IPS-15b (cell line): ENCODE measurements at regions not wholly inside any gene's neighbourhood (a gene's known extent, or its start where the extent isn't known, plus 50 kb on each side); places are given as distances from the start of the nearest gene placed in this dataset.
"Not testable (repeated sequence)": the region's sequence is repeated elsewhere in the genome, so short reads cannot be mapped to it uniquely, and the experiment has no call there.

Source experiments
- H3K27me3 ChIP-seq: one replicate; pipeline ENCODE4 v1.6.1; 2013; ENCODE audit warnings: low read length; ENCODE audit not compliant: control insufficient read depth, insufficient read depth
- H3K36me3 ChIP-seq: one replicate; pipeline ENCODE4 v1.6.1; 2013; ENCODE audit warnings: low read length; ENCODE audit not compliant: control insufficient read depth, insufficient read depth
- H3K4me1 ChIP-seq: one replicate; pipeline ENCODE4 v1.6.1; 2013; ENCODE audit warnings: mild to moderate bottlenecking, low read length; ENCODE audit not compliant: control insufficient read depth, insufficient read depth
- H3K4me3 ChIP-seq: one replicate; pipeline ENCODE4 v1.5.1; 2013; ENCODE audit warnings: low read depth, low read length
- H3K9ac ChIP-seq: one replicate; pipeline ENCODE4 v1.6.1; 2013; ENCODE audit warnings: low read depth, mild to moderate bottlenecking, low read length
- H3K9me3 ChIP-seq: one replicate; pipeline ENCODE4 v1.6.1; 2013; ENCODE audit warnings: mild to moderate bottlenecking, low read length; ENCODE audit not compliant: control insufficient read depth, insufficient read depth

DNA sequence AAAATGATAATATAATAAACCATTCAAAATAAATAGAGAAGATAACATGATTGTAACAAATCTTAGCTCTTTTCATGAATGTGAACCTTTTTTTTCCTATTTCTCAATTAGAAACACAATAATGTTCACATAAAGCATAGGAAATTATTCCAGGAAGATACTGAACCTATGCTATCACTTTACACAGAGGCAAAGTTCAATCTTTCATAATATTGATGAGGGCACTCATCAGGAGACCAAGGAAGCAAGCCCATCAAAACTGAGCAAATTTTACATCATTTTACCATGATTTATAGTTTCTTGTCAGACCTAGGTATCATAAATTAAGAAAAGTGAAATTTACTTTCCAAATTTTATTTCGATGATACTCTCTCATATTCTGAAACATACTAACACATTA lies 938.5 kb downstream of the TBC1D32 start:
- H3K27me3 ChIP-seq, result no peaks in the 10 kb centered on the region
- H3K4me1 ChIP-seq, result no peaks in the 10 kb centered on the region
- H3K9me3 ChIP-seq, result no peaks in the 10 kb centered on the region
- H3K4me3 ChIP-seq, result no peak overlapping the region
- H3K36me3 ChIP-seq, result no peaks in the 10 kb centered on the region
- no peak overlapping the region for H3K9ac ChIP-seq

DNA sequence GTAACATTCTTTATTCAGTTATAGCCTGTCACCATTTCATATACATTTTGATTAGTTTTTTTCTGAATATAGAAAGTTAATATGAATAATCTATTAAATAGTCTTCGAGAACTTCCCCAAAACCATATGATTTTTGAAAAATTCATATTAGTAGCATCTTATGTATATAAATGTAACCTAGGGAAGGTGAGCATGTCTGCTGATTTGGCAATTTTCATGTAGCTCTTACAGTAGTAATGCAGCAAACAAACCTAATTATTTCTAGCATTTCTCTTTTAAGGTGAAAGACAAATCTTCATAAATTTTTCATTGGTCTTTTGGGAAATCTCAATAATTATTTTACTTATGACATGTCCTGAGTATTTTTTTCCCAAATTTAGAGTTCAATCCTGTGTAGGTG lies 939.0 kb downstream of the TBC1D32 start:
- no peak overlapping the region for H3K9ac ChIP-seq
- no peaks in the 10 kb centered on the region for H3K4me1 ChIP-seq
- no peak overlapping the region for H3K4me3 ChIP-seq
- H3K36me3 ChIP-seq, result no peaks in the 10 kb centered on the region
- no peaks in the 10 kb centered on the region for H3K27me3 ChIP-seq
- no peaks in the 10 kb centered on the region for H3K9me3 ChIP-seq

DNA sequence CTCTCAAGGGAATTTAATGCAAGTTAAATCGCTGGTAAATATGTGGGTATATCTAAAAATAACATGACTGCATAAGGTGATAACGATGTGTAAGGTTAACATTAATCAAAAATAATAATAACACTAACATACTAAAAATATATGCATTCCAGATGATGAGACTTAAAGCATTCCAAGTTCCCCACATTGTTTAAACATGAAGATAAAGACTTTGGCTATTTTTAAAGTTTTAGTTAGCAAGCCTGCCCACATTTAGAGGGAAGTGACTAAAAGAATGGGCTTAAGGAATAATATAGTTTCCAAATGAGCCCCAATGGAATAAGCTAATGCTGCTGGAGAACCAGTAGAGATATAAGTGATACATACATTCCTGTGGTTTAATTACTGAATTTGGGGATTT lies 941.3 kb downstream of the TBC1D32 start:
- Histone ChIP-seq H3K9ac (no peak overlapping the region), H3K27me3 (no peaks in the 10 kb centered on the region), H3K36me3 (no peaks in the 10 kb centered on the region), H3K9me3 (no peaks in the 10 kb centered on the region), H3K4me1 (no peaks in the 10 kb centered on the region), H3K4me3 (no peak overlapping the region)

DNA sequence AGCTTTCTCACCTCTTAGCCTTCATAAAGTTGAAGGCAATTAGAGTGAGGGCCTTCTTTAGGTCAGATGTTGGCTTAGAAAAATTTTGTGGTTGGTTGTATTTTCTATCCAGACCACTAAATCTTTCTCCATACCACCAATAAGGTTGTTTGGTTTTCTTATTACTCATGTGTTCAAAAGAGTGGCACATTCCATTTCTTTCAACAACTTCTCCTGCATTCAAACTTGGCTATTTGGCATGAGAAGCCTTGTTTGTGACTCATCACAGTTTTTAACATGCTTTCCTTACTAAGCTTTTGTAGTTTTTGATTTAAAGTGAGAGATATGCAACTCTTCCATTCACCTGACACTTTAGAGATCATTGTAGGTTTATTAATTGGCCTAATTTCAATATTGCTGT lies 949.6 kb downstream of the TBC1D32 start:
- H3K9me3 ChIP-seq, result no peaks in the 10 kb centered on the region
- no peak overlapping the region for H3K9ac ChIP-seq
- H3K27me3 ChIP-seq, result no peaks in the 10 kb centered on the region
- no peaks in the 10 kb centered on the region for H3K4me1 ChIP-seq
- no peak overlapping the region for H3K4me3 ChIP-seq
- H3K36me3 ChIP-seq, result no peaks in the 10 kb centered on the region

DNA sequence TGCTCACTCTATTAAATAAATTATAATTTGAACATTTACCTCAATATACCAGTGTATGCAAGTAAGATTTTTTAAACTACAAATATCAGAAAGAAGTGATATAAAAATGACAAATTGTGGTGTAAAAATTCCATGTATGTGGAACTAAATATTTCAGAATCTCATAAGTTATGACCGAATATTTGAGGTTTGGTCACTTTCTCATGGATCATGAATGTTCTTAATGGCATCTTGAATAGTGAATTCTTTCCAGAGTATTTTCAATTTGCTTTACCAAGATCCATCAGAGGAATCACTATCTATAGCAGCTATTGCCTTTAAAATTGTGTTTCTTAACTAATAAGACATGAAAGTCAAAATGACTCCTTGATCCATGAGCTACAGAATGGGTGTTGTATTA lies 950.6 kb downstream of the TBC1D32 start:
- no peaks in the 10 kb centered on the region for H3K9me3 ChIP-seq
- H3K36me3 ChIP-seq, result no peaks in the 10 kb centered on the region
- H3K9ac ChIP-seq, result no peak overlapping the region
- H3K27me3 ChIP-seq, result no peaks in the 10 kb centered on the region
- no peaks in the 10 kb centered on the region for H3K4me1 ChIP-seq
- H3K4me3 ChIP-seq, result no peak overlapping the region

DNA sequence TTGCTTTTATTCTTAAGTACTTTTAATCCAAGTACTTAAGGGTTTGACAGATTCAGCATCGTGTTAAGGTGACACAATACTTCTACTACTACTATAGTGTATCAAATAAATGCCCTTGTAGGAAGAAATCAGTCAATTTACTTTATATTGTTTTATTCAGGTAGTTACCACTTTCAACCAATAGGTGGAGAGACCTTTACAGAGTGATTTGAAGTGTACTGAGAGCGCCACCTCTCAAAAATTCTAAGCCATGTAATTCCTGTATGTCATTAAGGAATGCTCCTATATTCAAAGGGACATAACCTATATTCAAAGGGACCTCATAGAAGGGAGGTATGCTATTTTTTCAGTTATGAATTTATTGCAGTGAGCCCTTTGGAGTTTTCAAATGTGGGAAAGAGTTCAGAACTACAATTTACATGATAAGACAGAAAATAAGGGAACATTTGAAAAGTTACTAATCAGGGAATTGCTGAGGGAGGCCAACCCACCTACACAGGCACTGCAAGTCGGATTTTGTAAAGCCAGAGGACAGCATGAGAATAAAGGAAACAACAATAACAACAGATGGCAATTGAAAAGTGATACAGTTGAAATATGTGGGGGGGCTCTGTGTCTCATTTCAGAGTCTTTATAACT lies 955.6 kb downstream of the TBC1D32 start:
- Histone ChIP-seq H3K27me3 (no peaks in the 10 kb centered on the region), H3K4me3 (no peak overlapping the region), H3K4me1 (no peaks in the 10 kb centered on the region), H3K36me3 (no peaks in the 10 kb centered on the region), H3K9ac (no peak overlapping the region), H3K9me3 (no peaks in the 10 kb centered on the region)

DNA sequence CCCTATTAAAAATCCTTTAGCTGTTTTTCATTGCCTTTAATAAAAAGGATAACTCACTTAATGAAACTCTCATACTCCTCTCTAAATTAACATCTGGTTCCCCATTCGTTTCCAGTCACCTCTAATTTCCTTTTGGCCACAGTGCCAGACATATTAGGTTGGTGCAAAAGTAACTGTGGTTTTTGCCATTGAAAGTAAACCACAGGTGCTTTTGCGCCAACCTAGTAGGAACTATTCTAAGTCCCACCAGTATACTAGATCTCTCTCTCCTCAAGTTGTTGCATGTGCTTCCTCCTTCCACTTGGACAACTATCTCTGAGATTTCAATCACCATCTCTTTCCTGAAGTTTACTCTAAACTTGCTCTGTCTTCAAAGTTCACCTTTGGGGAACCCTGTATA lies 961.1 kb downstream of the TBC1D32 start:
- H3K4me3 ChIP-seq, result no peak overlapping the region
- H3K36me3 ChIP-seq, result no peaks in the 10 kb centered on the region
- H3K9ac ChIP-seq, result no peak overlapping the region
- no peaks in the 10 kb centered on the region for H3K9me3 ChIP-seq
- no peaks in the 10 kb centered on the region for H3K27me3 ChIP-seq
- H3K4me1 ChIP-seq, result no peaks in the 10 kb centered on the region

DNA sequence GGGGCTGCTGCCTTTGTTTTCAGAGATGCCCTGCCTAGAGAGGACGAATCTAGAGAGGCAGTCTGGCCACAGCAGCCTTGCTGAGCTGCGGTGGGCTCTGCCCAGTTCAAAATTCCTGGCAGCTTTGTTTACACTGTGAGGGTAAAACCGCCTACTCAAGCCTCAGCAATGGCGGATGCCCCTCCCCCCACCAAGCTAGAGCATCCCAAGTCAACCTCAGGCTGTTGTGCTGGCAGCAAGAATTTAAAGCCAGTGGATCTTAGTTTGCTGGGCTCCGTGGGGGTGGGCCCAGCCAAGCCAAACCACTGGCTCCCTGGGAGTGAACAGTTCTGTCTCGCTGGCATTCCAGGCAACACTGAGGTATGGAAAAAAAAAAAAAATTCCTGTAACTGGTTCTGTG lies 970.9 kb downstream of the TBC1D32 start:
- H3K9me3 ChIP-seq, result no peaks in the 10 kb centered on the region
- no peak overlapping the region for H3K9ac ChIP-seq
- H3K4me1 ChIP-seq, result peaks cover 5% of the 10 kb centered on the region
- no peaks in the 10 kb centered on the region for H3K27me3 ChIP-seq
- no peaks in the 10 kb centered on the region for H3K36me3 ChIP-seq
- H3K4me3 ChIP-seq, result no peak overlapping the region

DNA sequence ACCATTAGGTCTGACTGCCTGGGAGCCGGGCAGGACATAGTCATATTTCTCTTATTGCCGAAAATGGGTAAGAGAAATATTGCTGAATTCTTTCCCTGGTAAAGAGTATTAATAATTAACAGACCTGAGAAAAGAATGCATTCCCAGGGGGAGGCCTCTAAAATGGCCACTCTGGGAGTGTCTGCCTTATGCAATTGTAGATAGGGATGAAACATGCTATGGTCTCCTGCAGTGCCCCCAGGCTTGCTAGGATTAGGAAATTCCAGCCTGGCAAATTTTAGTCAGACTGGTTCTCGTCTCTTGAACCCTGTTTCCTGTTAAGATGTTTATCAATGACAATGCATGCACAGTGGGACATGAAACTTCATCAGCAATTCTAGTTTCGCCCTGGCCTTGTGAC lies 975.7 kb downstream of the TBC1D32 start:
- not testable (repeated sequence) for H3K36me3 ChIP-seq, H3K27me3 ChIP-seq, H3K9me3 ChIP-seq, H3K9ac ChIP-seq, H3K4me3 ChIP-seq, H3K4me1 ChIP-seq

DNA sequence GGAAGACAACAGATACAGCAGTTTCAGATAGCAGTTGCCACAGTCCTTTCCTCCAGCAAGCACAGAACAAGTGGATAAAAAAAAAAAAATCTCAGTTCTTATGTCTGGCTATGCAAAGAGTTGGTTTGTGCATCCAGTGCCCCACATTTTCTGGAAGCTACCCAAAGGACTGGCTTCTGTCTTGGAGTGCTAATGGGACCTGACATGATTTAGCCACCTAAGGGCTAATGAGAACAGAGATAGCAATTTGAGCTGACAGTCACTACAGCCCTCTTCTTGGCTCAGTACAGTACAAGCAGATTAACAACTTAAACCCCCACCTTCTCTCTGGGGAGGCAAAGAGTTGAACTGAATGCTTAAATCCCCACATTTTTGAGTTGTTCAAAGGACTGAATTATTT lies 976.8 kb downstream of the TBC1D32 start:
- Histone ChIP-seq H3K36me3 (no peaks in the 10 kb centered on the region), H3K4me1 (peaks cover 4% of the 10 kb centered on the region), H3K9me3 (no peaks in the 10 kb centered on the region), H3K27me3 (no peaks in the 10 kb centered on the region), H3K4me3 (no peak overlapping the region), H3K9ac (no peak overlapping the region)

DNA sequence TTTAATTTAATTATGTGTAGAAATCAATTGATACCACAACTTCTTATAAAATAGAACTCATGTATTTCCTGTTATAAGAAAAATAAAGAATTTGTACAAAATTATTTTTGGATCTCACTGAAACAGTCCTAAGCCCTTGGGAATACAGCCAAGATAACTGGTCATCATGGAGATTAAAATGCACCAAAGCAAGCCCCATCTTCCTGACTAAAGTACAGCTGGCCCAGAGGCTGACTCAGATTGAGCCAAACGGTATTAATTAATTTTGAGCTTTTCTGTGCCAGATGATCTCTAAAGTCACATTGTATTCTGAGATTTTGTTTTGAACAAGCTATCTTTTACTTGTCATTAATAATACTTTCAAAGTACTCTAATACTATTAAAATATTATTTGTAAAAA lies 978.5 kb downstream of the TBC1D32 start:
- no peaks in the 10 kb centered on the region for H3K27me3 ChIP-seq
- H3K9ac ChIP-seq, result no peak overlapping the region
- no peaks in the 10 kb centered on the region for H3K36me3 ChIP-seq
- H3K9me3 ChIP-seq, result no peaks in the 10 kb centered on the region
- no peak overlapping the region for H3K4me3 ChIP-seq
- H3K4me1 ChIP-seq, result peaks cover 4% of the 10 kb centered on the region

DNA sequence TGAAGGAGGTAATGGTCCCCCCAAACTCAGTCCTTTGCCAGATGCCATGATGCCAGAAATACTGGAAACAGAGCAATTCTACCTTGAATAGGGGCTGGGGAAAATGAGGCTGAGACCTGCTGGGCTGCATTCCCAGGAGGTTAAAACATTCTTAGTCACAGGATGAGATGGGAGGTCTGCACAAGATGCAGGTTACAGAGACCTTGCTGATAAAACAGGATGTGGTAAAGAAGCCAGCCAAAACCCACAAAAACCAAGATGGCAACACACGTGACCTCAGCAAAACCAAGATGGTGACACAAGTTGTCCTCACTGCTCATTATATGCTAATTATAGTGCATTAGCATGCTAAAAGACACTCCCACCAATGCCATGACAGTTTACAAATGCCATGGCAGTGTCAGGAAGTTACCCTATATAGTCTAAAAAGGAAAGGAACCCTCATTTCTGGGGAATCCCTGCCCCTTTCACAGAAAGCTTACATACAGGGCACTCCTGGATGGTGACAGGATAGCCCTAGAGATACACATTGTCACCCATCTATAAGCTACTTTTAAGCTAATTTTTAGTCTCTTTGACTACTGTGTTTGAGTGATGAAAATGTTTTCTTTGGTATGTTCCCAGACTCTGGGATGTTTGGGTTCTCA lies 979.7 kb downstream of the TBC1D32 start:
- Histone ChIP-seq H3K36me3 (no peaks in the 10 kb centered on the region), H3K9ac (no peak overlapping the region), H3K4me3 (no peak overlapping the region)

More for the DNA sequence above, 979.7 kb downstream of the TBC1D32 start:
- H3K9me3 ChIP-seq, result no peaks in the 10 kb centered on the region
- no peaks in the 10 kb centered on the region for H3K27me3 ChIP-seq
- peaks cover 4% of the 10 kb centered on the region for H3K4me1 ChIP-seq
